ENCODE measurements at regions not wholly inside any gene's neighbourhood (a gene's known extent, or its start where the extent isn't known, plus 50 kb on each side); places are given as distances from the start of the nearest gene placed in this dataset.

GRCh38 chr5:92678640-92679039 lies 902.4 kb downstream of the NR2F1-AS1 start:
- TF ChIP-seq, protein P1, sequence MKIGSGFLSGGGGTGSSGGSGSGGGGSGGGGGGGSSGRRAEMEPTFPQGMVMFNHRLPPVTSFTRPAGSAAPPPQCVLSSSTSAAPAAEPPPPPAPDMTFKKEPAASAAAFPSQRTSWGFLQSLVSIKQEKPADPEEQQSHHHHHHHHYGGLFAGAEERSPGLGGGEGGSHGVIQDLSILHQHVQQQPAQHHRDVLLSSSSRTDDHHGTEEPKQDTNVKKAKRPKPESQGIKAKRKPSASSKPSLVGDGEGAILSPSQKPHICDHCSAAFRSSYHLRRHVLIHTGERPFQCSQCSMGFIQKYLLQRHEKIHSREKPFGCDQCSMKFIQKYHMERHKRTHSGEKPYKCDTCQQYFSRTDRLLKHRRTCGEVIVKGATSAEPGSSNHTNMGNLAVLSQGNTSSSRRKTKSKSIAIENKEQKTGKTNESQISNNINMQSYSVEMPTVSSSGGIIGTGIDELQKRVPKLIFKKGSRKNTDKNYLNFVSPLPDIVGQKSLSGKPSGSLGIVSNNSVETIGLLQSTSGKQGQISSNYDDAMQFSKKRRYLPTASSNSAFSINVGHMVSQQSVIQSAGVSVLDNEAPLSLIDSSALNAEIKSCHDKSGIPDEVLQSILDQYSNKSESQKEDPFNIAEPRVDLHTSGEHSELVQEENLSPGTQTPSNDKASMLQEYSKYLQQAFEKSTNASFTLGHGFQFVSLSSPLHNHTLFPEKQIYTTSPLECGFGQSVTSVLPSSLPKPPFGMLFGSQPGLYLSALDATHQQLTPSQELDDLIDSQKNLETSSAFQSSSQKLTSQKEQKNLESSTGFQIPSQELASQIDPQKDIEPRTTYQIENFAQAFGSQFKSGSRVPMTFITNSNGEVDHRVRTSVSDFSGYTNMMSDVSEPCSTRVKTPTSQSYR (CRISPR knock-in tag; IDR thresholded peaks at IDR 0.05), result no peak
- TF ChIP-seq, protein P2, sequence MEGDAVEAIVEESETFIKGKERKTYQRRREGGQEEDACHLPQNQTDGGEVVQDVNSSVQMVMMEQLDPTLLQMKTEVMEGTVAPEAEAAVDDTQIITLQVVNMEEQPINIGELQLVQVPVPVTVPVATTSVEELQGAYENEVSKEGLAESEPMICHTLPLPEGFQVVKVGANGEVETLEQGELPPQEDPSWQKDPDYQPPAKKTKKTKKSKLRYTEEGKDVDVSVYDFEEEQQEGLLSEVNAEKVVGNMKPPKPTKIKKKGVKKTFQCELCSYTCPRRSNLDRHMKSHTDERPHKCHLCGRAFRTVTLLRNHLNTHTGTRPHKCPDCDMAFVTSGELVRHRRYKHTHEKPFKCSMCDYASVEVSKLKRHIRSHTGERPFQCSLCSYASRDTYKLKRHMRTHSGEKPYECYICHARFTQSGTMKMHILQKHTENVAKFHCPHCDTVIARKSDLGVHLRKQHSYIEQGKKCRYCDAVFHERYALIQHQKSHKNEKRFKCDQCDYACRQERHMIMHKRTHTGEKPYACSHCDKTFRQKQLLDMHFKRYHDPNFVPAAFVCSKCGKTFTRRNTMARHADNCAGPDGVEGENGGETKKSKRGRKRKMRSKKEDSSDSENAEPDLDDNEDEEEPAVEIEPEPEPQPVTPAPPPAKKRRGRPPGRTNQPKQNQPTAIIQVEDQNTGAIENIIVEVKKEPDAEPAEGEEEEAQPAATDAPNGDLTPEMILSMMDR (IDR thresholded peaks at IDR 0.05), result no peak
- TF ChIP-seq FOXP1 (CRISPR knock-in tag; IDR thresholded peaks at IDR 0.05; ENCODE audit: borderline replicate concordance) (no peak), JAZF1 (CRISPR knock-in tag; IDR thresholded peaks at IDR 0.05) (no peak), ETV6 (CRISPR knock-in tag; IDR thresholded peaks at IDR 0.05) (no peak)
